HL-60 (cell line): ENCODE measurements at regions not wholly inside any gene's neighbourhood (a gene's known extent, or its start where the extent isn't known, plus 50 kb on each side); places are given as distances from the start of the nearest gene placed in this dataset.
A peak's percentile ranks its signal among the peaks of the same experiment; 100 is the strongest.

Source experiments
- DNase-seq, 2 experiments: peaks; one replicate each; pipeline ENCODE4 v3.0.0-alpha.2; 2010 to 2020; ENCODE audit warnings: low read depth in 1 of 2, low spot score in 1 of 2
- H3K27ac ChIP-seq: fragments of 250-450 bp; sonication (Bioruptor Pico); replicated peaks from 2 replicates; pipeline ENCODE4 v1.5.1; 2020; ENCODE audit warnings: mild to moderate bottlenecking, moderate library complexity
- H3K27me3 ChIP-seq: fragments of 250-450 bp; sonication (Bioruptor Pico); 2 replicates; pipeline ENCODE4 v1.5.1; 2021; ENCODE audit warnings: mild to moderate bottlenecking, moderate library complexity; ENCODE audit not compliant: insufficient read depth, poor library complexity, severe bottlenecking
- H3K4me3 ChIP-seq: replicated peaks from 2 replicates; pipeline ENCODE4 v1.5.1; 2011; ENCODE audit warnings: mild to moderate bottlenecking, control low read depth, low read length; ENCODE audit not compliant: insufficient read depth
- CTCF ChIP-seq: IDR thresholded peaks from one replicate; pipeline ENCODE4 v1.5.1; 2011; ENCODE audit warnings: low read length, control low read depth, inconsistent platforms; ENCODE audit not compliant: insufficient read depth
- GABPA ChIP-seq: IDR thresholded peaks from 2 replicates; pipeline ENCODE4 v1.6.1; 2012; ENCODE audit warnings: low read depth
- POLR2AphosphoS5 ChIP-seq: IDR thresholded peaks from 2 replicates; pipeline ENCODE4 v1.6.1; 2012; ENCODE audit warnings: low read depth
- REST ChIP-seq: IDR thresholded peaks from 2 replicates; pipeline ENCODE4 v1.6.1; 2012; ENCODE audit warnings: low read depth; ENCODE audit not compliant: insufficient replicate concordance
- SPI1 ChIP-seq: IDR thresholded peaks from 2 replicates; pipeline ENCODE4 v1.6.1; 2012; ENCODE audit warnings: low read depth, mild to moderate bottlenecking, borderline replicate concordance

GRCh38 chr5:167785106-167785505 lies 506.3 kb upstream of the WWC1 start:
- no peak for DNase-seq

GRCh38 chr5:167785901-167786300 lies 505.5 kb upstream of the WWC1 start:
- Histone ChIP-seq H3K27me3 (no peaks in the 10 kb centered on the region), H3K27ac (no peak overlapping the region), H3K4me3 (no peak overlapping the region)
- DNase-seq, result peak in 1 of 2 experiments; percentile 16
- TF ChIP-seq REST (no peak), GABPA (no peak), CTCF (no peak)

More at GRCh38 chr5:167785106-167785505, 506.3 kb upstream of the WWC1 start:
- Histone ChIP-seq H3K4me3 (no peak overlapping the region), H3K27me3 (no peaks in the 10 kb centered on the region), H3K27ac (no peak overlapping the region)
- no peak for TF ChIP-seq REST
- TF ChIP-seq POLR2AphosphoS5, result no peak
- no peak for TF ChIP-seq SPI1
- TF ChIP-seq CTCF, result no peak

- DNase-seq, result no peak
- Histone ChIP-seq H3K27ac (no peak overlapping the region), H3K4me3 (no peak overlapping the region), H3K27me3 (no peaks in the 10 kb centered on the region)
- TF ChIP-seq POLR2AphosphoS5 (no peak), REST (no peak), SPI1 (no peak), GABPA (no peak), CTCF (no peak)
Observed at GRCh38 chr5:167786871-167787578, 504.4 kb upstream of the WWC1 start.
